Transverse colon (tissue), 4 donors: ENCODE measurements at regions not wholly inside any gene's neighbourhood (a gene's known extent, or its start where the extent isn't known, plus 50 kb on each side); places are given as distances from the start of the nearest gene placed in this dataset.

Source experiments
- EP300 ChIP-seq: sonication (generic); formaldehyde crosslinking; IDR thresholded peaks from one replicate; pipeline ENCODE4 v1.6.1; 2017; ENCODE audit warnings: antibody characterized with exemption, low read depth
- POLR2A ChIP-seq: fragments of 450-650 bp; IDR thresholded peaks from one replicate; pipeline ENCODE4 v1.6.1; 2016; ENCODE audit warnings: antibody characterized with exemption, mild to moderate bottlenecking, moderate library complexity
- POLR2AphosphoS5 ChIP-seq, 3 donors: sonication (generic); formaldehyde crosslinking; IDR thresholded peaks; one replicate each; pipeline ENCODE4 v1.6.1; 2016; ENCODE audit warnings: antibody characterized with exemption in 3 of 3
- TF ChIP-seq, protein P1 (sequence below), 5 experiments: fragments of 200-600 bp in 3 of 5; fragments of 450-650 bp in 2 of 5; sonication (generic) in 3 of 5; IDR thresholded peaks; 1 replicate in 2 of 5; 2 replicates in 3 of 5; pipeline ENCODE4 v1.5.1; 2016 to 2017; ENCODE audit warnings: antibody characterized with exemption in 5 of 5, inconsistent platforms in 3 of 5, mild to moderate bottlenecking in 2 of 5, moderate library complexity in 1 of 5

DNA sequence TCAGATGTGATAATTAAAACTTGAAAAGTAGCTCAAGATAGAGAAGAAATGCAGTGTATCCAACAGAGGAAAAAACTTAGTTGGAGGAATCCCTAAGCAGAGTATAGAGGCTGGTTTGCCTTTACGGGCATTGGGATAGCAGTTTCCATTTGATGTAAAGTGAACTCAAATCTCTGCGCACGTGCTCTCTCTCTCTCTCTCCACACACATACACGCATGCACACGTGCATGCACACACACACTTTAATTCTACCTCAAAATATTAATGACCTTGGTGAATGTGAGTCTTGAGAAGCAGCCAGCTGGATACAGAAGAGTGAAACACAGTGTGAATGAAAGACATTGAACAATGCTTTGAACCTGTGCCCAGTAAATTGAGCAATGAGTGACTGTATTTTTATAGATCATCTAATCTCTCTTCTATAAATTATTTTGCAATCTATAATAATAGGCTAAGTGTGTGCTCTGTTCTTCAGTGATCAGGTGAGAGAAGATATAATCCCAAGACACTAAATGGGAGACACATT, 247.7 kb upstream of the FAM83B start:
- TF ChIP-seq, protein P1, sequence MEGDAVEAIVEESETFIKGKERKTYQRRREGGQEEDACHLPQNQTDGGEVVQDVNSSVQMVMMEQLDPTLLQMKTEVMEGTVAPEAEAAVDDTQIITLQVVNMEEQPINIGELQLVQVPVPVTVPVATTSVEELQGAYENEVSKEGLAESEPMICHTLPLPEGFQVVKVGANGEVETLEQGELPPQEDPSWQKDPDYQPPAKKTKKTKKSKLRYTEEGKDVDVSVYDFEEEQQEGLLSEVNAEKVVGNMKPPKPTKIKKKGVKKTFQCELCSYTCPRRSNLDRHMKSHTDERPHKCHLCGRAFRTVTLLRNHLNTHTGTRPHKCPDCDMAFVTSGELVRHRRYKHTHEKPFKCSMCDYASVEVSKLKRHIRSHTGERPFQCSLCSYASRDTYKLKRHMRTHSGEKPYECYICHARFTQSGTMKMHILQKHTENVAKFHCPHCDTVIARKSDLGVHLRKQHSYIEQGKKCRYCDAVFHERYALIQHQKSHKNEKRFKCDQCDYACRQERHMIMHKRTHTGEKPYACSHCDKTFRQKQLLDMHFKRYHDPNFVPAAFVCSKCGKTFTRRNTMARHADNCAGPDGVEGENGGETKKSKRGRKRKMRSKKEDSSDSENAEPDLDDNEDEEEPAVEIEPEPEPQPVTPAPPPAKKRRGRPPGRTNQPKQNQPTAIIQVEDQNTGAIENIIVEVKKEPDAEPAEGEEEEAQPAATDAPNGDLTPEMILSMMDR (IDR thresholded peaks at IDR 0.05): no peak
- TF ChIP-seq EP300 (no peak), POLR2A (no peak), POLR2AphosphoS5 (IDR thresholded peaks at IDR 0.05) (no peak)
